Osteoblast (primary cell): ENCODE measurements at regions not wholly inside any gene's neighbourhood (a gene's known extent, or its start where the extent isn't known, plus 50 kb on each side); places are given as distances from the start of the nearest gene placed in this dataset.
"Not testable (repeated sequence)": the region's sequence is repeated elsewhere in the genome, so short reads cannot be mapped to it uniquely, and the experiment has no call there.

Experiments used
- DNase-seq: peaks from one replicate; pipeline ENCODE4 v3.0.0; 2011; ENCODE audit warnings: low spot score, mixed read lengths; ENCODE audit not compliant: insufficient read length; ENCODE audit errors: missing footprints
- H2AFZ ChIP-seq: 2 replicates; pipeline ENCODE4 v1.6.0; 2011; ENCODE audit warnings: mild to moderate bottlenecking, low read length
- H3K27ac ChIP-seq: 2 replicates; pipeline ENCODE4 v1.5.1; 2011; ENCODE audit warnings: mild to moderate bottlenecking, low read depth, low read length, moderate library complexity
- H3K27me3 ChIP-seq: 2 replicates; pipeline ENCODE4 v1.6.0; 2012; ENCODE audit warnings: mild to moderate bottlenecking, control low read depth, inconsistent platforms, low read length, moderate library complexity; ENCODE audit not compliant: insufficient read depth
- H3K36me3 ChIP-seq: 2 replicates; pipeline ENCODE4 v1.5.1; 2011; ENCODE audit warnings: mild to moderate bottlenecking, low read length, control low read depth, moderate library complexity; ENCODE audit not compliant: insufficient read depth
- H3K4me1 ChIP-seq: 2 replicates; pipeline ENCODE4 v1.5.1; 2011; ENCODE audit warnings: mild to moderate bottlenecking, low read length, control low read depth, moderate library complexity; ENCODE audit not compliant: insufficient read depth
- H3K4me2 ChIP-seq: 2 replicates; pipeline ENCODE4 v1.6.0; 2011; ENCODE audit warnings: mild to moderate bottlenecking, low read length; ENCODE audit not compliant: insufficient read depth
- H3K4me3 ChIP-seq: fragments of 200-600 bp; sonication (generic); 3 replicates; pipeline ENCODE4 v1.5.1; 2012; ENCODE audit warnings: mild to moderate bottlenecking, low read length, inconsistent platforms; ENCODE audit not compliant: insufficient read depth
- H3K79me2 ChIP-seq: 2 replicates; pipeline ENCODE4 v1.6.0; 2012; ENCODE audit warnings: mild to moderate bottlenecking, low read length, control low read depth, inconsistent platforms; ENCODE audit not compliant: insufficient read depth
- H3K9me3 ChIP-seq: 2 replicates; pipeline ENCODE4 v1.5.1; 2011; ENCODE audit warnings: low read depth, low read length, control low read depth
- H4K20me1 ChIP-seq: 2 replicates; pipeline ENCODE4 v1.6.0; 2012; ENCODE audit warnings: mild to moderate bottlenecking, low read length, control low read depth; ENCODE audit not compliant: insufficient read depth
- TF ChIP-seq, protein P1 (sequence below): IDR thresholded peaks from 2 replicates; pipeline ENCODE4 v1.5.1; 2011; ENCODE audit warnings: mild to moderate bottlenecking, low read depth, low read length, moderate library complexity; ENCODE audit errors: extremely low read depth

DNA sequence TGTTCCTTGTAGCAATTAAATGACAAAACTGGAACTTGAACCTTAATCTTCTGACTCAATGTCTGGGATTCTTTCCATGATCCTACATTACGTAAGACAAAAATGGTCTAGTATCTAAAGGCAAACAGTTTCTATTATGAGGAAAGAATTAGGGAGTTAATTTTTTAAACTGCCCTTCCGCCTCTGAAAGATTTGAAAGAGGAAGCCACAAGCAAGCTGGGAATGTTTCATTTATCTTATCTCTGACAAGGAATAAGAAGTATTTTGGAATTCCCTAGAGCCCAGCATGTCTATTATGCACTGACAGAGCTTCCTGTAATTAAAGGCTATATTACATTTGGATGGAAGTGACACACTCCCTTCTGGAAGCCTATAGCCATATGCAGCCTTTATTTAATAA, 558.8 kb upstream of the CDH2 start:
- no peaks in the 10 kb centered on the region for H3K9me3 ChIP-seq
- no peak for DNase-seq
- TF ChIP-seq, protein P1, sequence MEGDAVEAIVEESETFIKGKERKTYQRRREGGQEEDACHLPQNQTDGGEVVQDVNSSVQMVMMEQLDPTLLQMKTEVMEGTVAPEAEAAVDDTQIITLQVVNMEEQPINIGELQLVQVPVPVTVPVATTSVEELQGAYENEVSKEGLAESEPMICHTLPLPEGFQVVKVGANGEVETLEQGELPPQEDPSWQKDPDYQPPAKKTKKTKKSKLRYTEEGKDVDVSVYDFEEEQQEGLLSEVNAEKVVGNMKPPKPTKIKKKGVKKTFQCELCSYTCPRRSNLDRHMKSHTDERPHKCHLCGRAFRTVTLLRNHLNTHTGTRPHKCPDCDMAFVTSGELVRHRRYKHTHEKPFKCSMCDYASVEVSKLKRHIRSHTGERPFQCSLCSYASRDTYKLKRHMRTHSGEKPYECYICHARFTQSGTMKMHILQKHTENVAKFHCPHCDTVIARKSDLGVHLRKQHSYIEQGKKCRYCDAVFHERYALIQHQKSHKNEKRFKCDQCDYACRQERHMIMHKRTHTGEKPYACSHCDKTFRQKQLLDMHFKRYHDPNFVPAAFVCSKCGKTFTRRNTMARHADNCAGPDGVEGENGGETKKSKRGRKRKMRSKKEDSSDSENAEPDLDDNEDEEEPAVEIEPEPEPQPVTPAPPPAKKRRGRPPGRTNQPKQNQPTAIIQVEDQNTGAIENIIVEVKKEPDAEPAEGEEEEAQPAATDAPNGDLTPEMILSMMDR, result no peak
- H3K4me1 ChIP-seq, result peaks cover 16% of the 10 kb centered on the region
- H3K27me3 ChIP-seq, result no peaks in the 10 kb centered on the region
- H3K4me3 ChIP-seq, result no peak overlapping the region
- no peaks in the 10 kb centered on the region for H3K36me3 ChIP-seq
- peak overlapping the region; percentile 48 for H3K4me2 ChIP-seq
- peak overlapping the region; percentile 87 for H3K27ac ChIP-seq
- no peaks in the 10 kb centered on the region for H4K20me1 ChIP-seq
- no peaks in the 10 kb centered on the region for H3K79me2 ChIP-seq
- H2AFZ ChIP-seq, result no peak overlapping the region

DNA sequence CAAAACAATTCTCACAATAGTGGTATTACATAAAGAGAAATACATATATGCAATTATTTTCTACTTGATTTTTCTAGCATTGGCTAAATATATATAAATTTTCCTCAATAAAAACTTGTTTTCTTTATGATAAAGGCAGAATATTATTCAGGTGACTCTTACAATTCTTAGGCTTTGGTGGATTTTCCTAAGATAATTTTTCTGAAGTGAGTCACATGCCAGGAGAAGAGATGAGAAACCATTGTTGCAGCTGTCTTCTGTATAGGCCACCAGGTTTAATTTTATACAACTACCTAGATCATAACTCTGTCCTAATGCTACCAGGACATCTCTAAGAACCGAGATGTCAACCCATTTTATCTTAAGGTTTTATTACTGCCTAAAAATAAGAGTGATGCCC, 552.4 kb upstream of the CDH2 start:
- H3K27ac ChIP-seq, result peak overlapping the region; percentile 72
- H3K4me2 ChIP-seq, result peak overlapping the region; percentile 54
- no peak for DNase-seq

GRCh38 chr18:28728891-28729290, 552.0 kb upstream of the CDH2 start:
- H2AFZ ChIP-seq, result no peak overlapping the region
- H3K79me2 ChIP-seq, result no peaks in the 10 kb centered on the region
- H3K36me3 ChIP-seq, result no peaks in the 10 kb centered on the region
- H4K20me1 ChIP-seq, result no peaks in the 10 kb centered on the region
- H3K27ac ChIP-seq, result peak overlapping the region; percentile 72
- no peak for DNase-seq
- H3K4me1 ChIP-seq, result peaks cover 11% of the 10 kb centered on the region
- H3K4me3 ChIP-seq, result no peak overlapping the region
- H3K27me3 ChIP-seq, result no peaks in the 10 kb centered on the region
- H3K9me3 ChIP-seq, result no peaks in the 10 kb centered on the region
- TF ChIP-seq, protein P1, result no peak
- peak overlapping the region; percentile 54 for H3K4me2 ChIP-seq

More for the DNA sequence above, 552.4 kb upstream of the CDH2 start:
- H3K4me3 ChIP-seq, result no peak overlapping the region
- no peak overlapping the region for H2AFZ ChIP-seq
- no peaks in the 10 kb centered on the region for H3K9me3 ChIP-seq
- H4K20me1 ChIP-seq, result no peaks in the 10 kb centered on the region
- TF ChIP-seq, protein P1, result no peak
- H3K79me2 ChIP-seq, result no peaks in the 10 kb centered on the region
- H3K4me1 ChIP-seq, result peaks cover 11% of the 10 kb centered on the region
- H3K36me3 ChIP-seq, result no peaks in the 10 kb centered on the region
- H3K27me3 ChIP-seq, result no peaks in the 10 kb centered on the region

GRCh38 chr18:28727189-28727588, 550.3 kb upstream of the CDH2 start:
- DNase-seq, H3K4me2 ChIP-seq, H3K9me3 ChIP-seq, H3K36me3 ChIP-seq, H3K27ac ChIP-seq, H3K27me3 ChIP-seq, H4K20me1 ChIP-seq, H3K79me2 ChIP-seq, H2AFZ ChIP-seq, H3K4me3 ChIP-seq: not testable (repeated sequence)
- H3K4me1 ChIP-seq, result peaks cover 11% of the 10 kb centered on the region
